Lower leg skin (tissue), 4 donors: ENCODE measurements at regions not wholly inside any gene's neighbourhood (a gene's known extent, or its start where the extent isn't known, plus 50 kb on each side); places are given as distances from the start of the nearest gene placed in this dataset.

Experiments used
- DNase-seq, 2 donors: peaks; one replicate each; pipeline ENCODE4 v3.0.0-alpha.2; 2019; ENCODE audit warnings: low spot score in 2 of 2
- H3K4me3 ChIP-seq: fragments of 200-600 bp; sonication (generic); 2 replicates; pipeline ENCODE4 v1.5.1; 2017; ENCODE audit warnings: mild to moderate bottlenecking, low read depth; ENCODE audit not compliant: poor library complexity, severe bottlenecking
- POLR2A ChIP-seq, 2 donors: fragments of 450-650 bp; IDR thresholded peaks; one replicate each; pipeline ENCODE4 v1.6.1; 2016 to 2017; ENCODE audit warnings: antibody characterized with exemption in 2 of 2, mild to moderate bottlenecking in 1 of 2, moderate library complexity in 1 of 2
- WGBS, 2 donors: methylation state at CpG; one replicate each; pipeline ENCODE4 v1.1.5; 2018; 5-methylcytosine and 5-hydroxymethylcytosine counted together
- intact Hi-C: fragments of 100-400 bp; cut with DNase I; formaldehyde crosslinking; loops from one replicate; pipeline ENCODE4 v1.15.0; 2023; ENCODE audit warnings: low total_unique reads
- TF ChIP-seq, protein P1 (sequence below), 3 donors: fragments of 450-650 bp; IDR thresholded peaks; one replicate each; pipeline ENCODE4 v1.5.1; 2016; ENCODE audit warnings: antibody characterized with exemption in 3 of 3, mild to moderate bottlenecking in 3 of 3, moderate library complexity in 2 of 3

DNA sequence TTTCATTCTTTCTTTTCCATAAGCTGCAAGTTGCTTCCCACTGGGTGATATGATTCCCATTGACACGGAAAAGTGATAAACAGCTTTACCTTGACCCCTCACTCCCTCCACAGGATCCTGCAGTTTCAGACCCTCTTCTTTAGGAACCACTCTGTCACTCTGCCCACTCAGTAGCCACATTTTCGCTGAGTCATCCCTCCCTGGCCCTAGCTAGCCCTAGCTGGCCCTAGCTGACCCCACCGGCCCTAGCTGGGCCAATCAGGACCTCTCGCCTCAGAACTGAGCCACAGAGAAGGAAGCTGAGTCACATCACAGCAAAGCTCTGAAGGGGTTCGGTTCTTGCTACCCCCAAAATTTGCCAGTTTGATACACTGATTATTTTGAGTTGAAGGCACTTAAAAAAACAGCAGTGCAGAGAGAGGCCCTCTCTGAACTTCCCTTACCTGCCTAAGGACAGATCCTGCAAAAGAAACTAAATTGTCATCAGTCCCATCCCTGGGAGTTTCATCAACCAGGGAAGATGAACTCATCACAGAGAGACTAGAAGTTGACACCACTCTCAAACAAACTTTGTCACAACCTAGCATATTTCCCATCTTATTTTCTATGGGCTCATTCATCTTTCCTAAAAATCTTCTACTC is 233.5 kb upstream of the PROK2 start:
- no peak overlapping the region for H3K4me3 ChIP-seq
- DNase-seq = no peak
- TF ChIP-seq, protein P1, sequence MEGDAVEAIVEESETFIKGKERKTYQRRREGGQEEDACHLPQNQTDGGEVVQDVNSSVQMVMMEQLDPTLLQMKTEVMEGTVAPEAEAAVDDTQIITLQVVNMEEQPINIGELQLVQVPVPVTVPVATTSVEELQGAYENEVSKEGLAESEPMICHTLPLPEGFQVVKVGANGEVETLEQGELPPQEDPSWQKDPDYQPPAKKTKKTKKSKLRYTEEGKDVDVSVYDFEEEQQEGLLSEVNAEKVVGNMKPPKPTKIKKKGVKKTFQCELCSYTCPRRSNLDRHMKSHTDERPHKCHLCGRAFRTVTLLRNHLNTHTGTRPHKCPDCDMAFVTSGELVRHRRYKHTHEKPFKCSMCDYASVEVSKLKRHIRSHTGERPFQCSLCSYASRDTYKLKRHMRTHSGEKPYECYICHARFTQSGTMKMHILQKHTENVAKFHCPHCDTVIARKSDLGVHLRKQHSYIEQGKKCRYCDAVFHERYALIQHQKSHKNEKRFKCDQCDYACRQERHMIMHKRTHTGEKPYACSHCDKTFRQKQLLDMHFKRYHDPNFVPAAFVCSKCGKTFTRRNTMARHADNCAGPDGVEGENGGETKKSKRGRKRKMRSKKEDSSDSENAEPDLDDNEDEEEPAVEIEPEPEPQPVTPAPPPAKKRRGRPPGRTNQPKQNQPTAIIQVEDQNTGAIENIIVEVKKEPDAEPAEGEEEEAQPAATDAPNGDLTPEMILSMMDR (IDR thresholded peaks at IDR 0.05) = no peak
- no peak for TF ChIP-seq POLR2A (IDR thresholded peaks at IDR 0.05)
- 81 to 87% methylated on average over 5 of the region's 5 CpGs for WGBS, 2 donors
- intact Hi-C loops = no loop called here

DNA sequence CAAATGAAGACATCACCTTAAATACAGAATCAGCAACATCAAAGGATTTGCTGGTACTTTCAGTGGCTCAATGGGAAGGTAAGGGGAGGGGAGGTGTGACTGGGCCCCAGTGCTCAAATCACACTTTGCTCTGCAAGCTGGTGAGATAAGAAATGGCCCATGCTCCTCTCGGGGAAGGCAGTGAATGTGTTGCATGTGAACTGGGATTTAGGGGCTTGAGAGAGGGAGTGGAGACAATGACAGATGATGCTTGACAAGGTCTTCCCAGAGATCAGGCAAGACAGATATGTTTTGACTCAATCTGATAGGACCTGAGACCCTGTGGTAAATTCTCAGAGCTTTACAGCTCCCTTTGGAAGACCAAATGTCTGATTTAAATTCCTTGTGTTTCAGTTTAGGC is 233.0 kb upstream of the PROK2 start:
- H3K4me3 ChIP-seq = no peak overlapping the region
- TF ChIP-seq, protein P1 (IDR thresholded peaks at IDR 0.05) = no peak
- TF ChIP-seq POLR2A (IDR thresholded peaks at IDR 0.05) = no peak
- no peak for DNase-seq
- intact Hi-C loops = no loop called here
- 95 to 96% methylated on average over 1 of the region's 1 CpG for WGBS, 2 donors

DNA sequence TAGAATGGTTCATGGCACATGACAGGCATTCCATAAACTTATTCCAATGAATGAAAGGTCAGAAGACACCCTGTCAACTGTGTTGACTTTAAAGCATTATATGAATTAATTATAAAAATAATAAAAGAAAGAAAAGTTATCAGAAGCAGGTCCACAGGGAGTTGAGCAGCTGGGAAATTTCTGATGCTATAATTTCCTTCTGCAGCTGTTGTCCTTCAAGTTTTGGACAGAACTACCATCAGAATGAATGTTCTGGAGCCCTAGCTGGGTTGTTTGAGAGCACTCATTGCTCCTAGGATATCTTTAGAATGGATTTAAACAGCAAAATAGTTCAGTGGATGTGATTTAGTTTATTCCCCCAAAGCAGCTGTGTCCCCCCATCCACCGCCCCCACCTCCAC is 232.4 kb upstream of the PROK2 start:
- intact Hi-C loops = no loop called here
- WGBS, 2 donors = 97% methylated on average over 1 of the region's 1 CpG
- TF ChIP-seq, protein P1 (IDR thresholded peaks at IDR 0.05) = no peak
- TF ChIP-seq POLR2A (IDR thresholded peaks at IDR 0.05) = no peak
- no peak overlapping the region for H3K4me3 ChIP-seq
- DNase-seq = no peak

DNA sequence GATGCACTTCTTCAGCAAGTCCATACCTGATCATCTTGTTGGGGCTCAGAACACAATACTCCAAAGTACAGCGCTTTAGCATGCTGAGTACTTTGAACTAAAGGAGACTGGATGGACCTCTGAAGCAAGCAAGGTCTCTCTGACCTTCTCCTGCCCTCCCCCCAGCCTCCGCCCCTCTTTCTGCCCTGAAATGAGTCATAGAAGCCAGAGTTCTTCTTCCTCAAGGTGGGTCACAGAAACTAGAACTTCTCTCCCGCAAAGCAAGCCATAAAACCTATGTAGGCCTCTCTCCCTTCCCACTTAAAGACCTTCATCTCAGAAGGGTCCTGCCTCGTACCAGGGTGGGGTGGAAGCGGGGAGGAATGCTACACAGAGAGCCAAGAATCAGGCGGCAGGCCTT is 230.5 kb upstream of the PROK2 start:
- no peak overlapping the region for H3K4me3 ChIP-seq
- intact Hi-C loops = no loop called here
- 91 to 98% methylated on average over 6 of the region's 6 CpGs for WGBS, 2 donors
- TF ChIP-seq, protein P1 (IDR thresholded peaks at IDR 0.05) = no peak
- no peak for TF ChIP-seq POLR2A (IDR thresholded peaks at IDR 0.05)
- DNase-seq = no peak

DNA sequence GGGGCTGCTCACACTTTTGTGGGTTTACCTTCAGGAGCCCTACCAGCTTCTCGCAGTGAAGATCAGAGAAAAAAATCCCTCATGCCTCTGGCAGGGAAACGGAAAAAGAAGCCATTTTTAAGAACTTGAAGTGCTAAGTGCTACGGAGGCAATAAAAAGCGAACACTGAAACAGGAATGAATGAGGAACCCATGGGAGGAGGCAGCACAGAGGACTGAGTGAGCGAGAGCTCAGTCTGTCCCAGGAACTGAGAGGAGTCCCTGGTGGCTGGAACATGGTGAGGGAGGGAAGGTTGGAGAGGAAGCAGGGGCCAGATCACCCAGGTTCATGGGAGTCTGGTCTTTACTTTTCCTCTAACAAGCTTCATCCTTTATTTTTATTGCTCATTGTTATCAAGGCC is 228.1 kb upstream of the PROK2 start:
- WGBS, 2 donors = 76 to 81% methylated on average over 5 of the region's 5 CpGs
- no peak for TF ChIP-seq POLR2A (IDR thresholded peaks at IDR 0.05)
- TF ChIP-seq, protein P1 (IDR thresholded peaks at IDR 0.05) = no peak
- intact Hi-C loops = no loop called here

DNA sequence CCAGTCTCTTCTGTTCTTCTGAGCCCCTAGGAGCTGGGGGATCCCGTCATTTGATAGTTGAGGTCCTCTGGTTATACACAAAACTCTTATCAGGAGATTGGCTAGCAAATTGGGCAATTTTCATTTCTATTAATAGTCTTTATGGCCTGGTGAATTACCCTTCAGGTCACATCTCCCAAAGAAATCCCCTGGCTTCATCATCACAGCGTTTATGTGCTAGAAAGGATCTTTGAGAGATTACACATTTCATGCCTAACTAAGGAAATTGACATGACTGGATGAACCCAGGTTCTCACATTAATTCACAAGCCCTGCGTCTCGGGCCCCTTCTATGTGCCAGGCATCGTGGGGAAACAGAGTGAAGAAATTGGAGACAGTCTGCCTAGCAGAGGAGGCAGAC is 227.4 kb upstream of the PROK2 start:
- TF ChIP-seq POLR2A (IDR thresholded peaks at IDR 0.05) = no peak
- TF ChIP-seq, protein P1 (IDR thresholded peaks at IDR 0.05) = no peak
- no peak overlapping the region for H3K4me3 ChIP-seq
- intact Hi-C loops = no loop called here
- 92 to 93% methylated on average over 5 of the region's 5 CpGs for WGBS, 2 donors
- no peak for DNase-seq

More for the DNA sequence above, 228.1 kb upstream of the PROK2 start:
- no peak overlapping the region for H3K4me3 ChIP-seq
- DNase-seq = no peak
